A673 (cell line): ENCODE measurements at regions not wholly inside any gene's neighbourhood (a gene's known extent, or its start where the extent isn't known, plus 50 kb on each side); places are given as distances from the start of the nearest gene placed in this dataset.

Experiments
- BruUV-seq: library from RNA; stranded (reverse); fragments of 400-500 nt; replicated peaks from 2 replicates; lab custom pipeline; 2021; lab: Mats Ljungman, UMichigan
- CTCF ChIA-PET: fragments of 300-600 bp; sonication (Branson Sonifier 250); formaldehyde crosslinking; loops from one replicate; lab custom pipeline; 2022; ENCODE audit warnings: antibody characterized with exemption; lab: Charles Lee
- POLR2A ChIA-PET: fragments of 300-600 bp; sonication (Branson Sonifier 250); formaldehyde crosslinking; loops from one replicate; lab custom pipeline; 2022; ENCODE audit warnings: antibody characterized with exemption; ENCODE audit not compliant: low non-redundant PET; lab: Charles Lee
- DNase-seq: peaks from one replicate; pipeline ENCODE4 v3.0.0-alpha.2; 2015; ENCODE audit warnings: low spot score
- H3K27ac ChIP-seq: fragments of 200-600 bp; sonication (generic); 2 replicates; pipeline ENCODE4 v1.5.1; 2016; ENCODE audit warnings: mixed run types, low read depth, mild to moderate bottlenecking, mixed read lengths, antibody characterized with exemption, low read length; ENCODE audit not compliant: poor library complexity, severe bottlenecking
- H3K27me3 ChIP-seq: fragments of 200-600 bp; sonication (generic); replicated peaks from 2 replicates; pipeline ENCODE4 v1.6.1; 2017; ENCODE audit warnings: mixed run types, low read depth, mild to moderate bottlenecking, mixed read lengths, antibody characterized with exemption, low read length; ENCODE audit not compliant: insufficient read depth, poor library complexity
- H3K36me3 ChIP-seq: fragments of 200-600 bp; sonication (generic); 2 replicates; pipeline ENCODE4 v1.6.1; 2016; ENCODE audit warnings: mixed run types, mild to moderate bottlenecking, mixed read lengths, antibody characterized with exemption, low read length; ENCODE audit not compliant: insufficient read depth, poor library complexity, severe bottlenecking
- H3K4me1 ChIP-seq: fragments of 200-600 bp; sonication (generic); 2 replicates; pipeline ENCODE4 v1.6.1; 2017; ENCODE audit warnings: mixed run types, mild to moderate bottlenecking, mixed read lengths, antibody characterized with exemption, low read length; ENCODE audit not compliant: insufficient read depth, poor library complexity, severe bottlenecking
- H3K4me3 ChIP-seq: fragments of 200-600 bp; sonication (generic); 2 replicates; pipeline ENCODE4 v1.5.1; 2016; ENCODE audit warnings: low read depth, mixed run types, mild to moderate bottlenecking, mixed read lengths, low read length; ENCODE audit not compliant: poor library complexity, severe bottlenecking
- H3K9me3 ChIP-seq: fragments of 200-600 bp; sonication (generic); 2 replicates; pipeline ENCODE4 v1.6.1; 2016; ENCODE audit warnings: mixed run types, low read depth, mild to moderate bottlenecking, mixed read lengths, antibody characterized with exemption, low read length; ENCODE audit not compliant: poor library complexity, severe bottlenecking
- CTCF ChIP-seq: fragments of 300-800, 200-600 bp; sonication (generic); conservative IDR thresholded peaks from 2 replicates; pipeline ENCODE4 v1.5.1; 2017; ENCODE audit warnings: low read depth, mild to moderate bottlenecking, antibody characterized with exemption, low read length, moderate library complexity, mixed read lengths
- EZH2 ChIP-seq: fragments of 200-600 bp; sonication (generic); IDR thresholded peaks from 2 replicates; pipeline ENCODE4 v1.6.1; 2017; ENCODE audit warnings: borderline replicate concordance, low read depth, mild to moderate bottlenecking, mixed read lengths, antibody characterized with exemption, low read length; ENCODE audit not compliant: poor library complexity, severe bottlenecking
- intact Hi-C: fragments of 100-400 bp; cut with micrococcal nuclease; formaldehyde crosslinking; loops from one replicate; pipeline ENCODE4 v1.10.0; 2022; ENCODE audit not compliant: unreplicated experiment

DNA sequence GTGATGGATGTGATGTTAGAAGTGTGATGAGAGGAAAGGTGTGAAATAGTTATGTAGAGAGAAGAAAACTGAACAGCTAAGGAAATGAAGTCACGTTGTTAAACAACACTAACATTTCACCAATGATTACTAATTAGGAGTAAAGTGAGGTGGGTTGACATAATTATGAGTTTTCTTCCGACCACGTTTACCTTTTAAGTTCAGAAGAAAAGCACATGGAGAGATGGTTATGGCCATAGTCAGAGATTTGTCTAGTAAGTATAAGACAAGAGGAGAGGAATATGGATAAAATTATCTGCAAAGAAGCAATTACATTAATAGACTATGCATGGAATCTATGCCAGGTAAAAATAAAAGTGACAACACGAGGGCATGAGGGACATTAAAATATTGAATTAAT, 551.3 kb upstream of the TECRL start:
- no peak for DNase-seq
- POLR2A ChIA-PET: no interaction called here
- Histone ChIP-seq H3K27me3 (no peaks in the 10 kb centered on the region), H3K4me1 (no peaks in the 10 kb centered on the region), H3K9me3 (no peaks in the 10 kb centered on the region), H3K36me3 (no peaks in the 10 kb centered on the region), H3K4me3 (no peak overlapping the region), H3K27ac (no peak overlapping the region)
- intact Hi-C loops: no loop called here
- CTCF ChIA-PET: no interaction called here
- BruUV-seq: no TSS peak
- no peak for TF ChIP-seq EZH2
- TF ChIP-seq CTCF: no peak

DNA sequence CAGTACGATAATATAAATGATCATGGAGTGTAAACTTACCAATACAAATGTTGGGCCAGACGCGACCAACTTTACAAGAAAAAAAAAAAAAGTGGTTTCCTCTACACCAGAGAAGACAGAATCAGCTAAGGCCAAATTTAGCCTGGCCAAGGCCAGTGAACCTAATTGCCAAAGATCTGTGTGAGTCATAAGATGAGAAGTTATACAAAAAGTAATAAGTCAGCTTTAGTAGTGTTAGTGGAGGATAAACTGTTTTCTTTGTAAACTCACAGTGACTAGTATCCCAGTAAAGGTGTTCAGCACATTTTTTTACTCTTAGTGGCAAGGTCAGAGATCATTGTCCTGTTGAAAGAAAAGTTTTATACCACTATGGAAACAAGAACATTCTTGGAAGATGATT, 531.4 kb upstream of the TECRL start:
- no peaks in the 10 kb centered on the region for H3K9me3 ChIP-seq
- no peaks in the 10 kb centered on the region for H3K4me1 ChIP-seq
- TF ChIP-seq CTCF (no peak), EZH2 (no peak)
- H3K27me3 ChIP-seq: no peaks in the 10 kb centered on the region
- ChIA-PET POLR2A (no interaction called here), CTCF (no interaction called here)
- BruUV-seq: no TSS peak
- no peak overlapping the region for H3K4me3 ChIP-seq
- no peaks in the 10 kb centered on the region for H3K36me3 ChIP-seq
- no peak for DNase-seq
- no peak overlapping the region for H3K27ac ChIP-seq
- intact Hi-C loops: no loop called here

- no peaks in the 10 kb centered on the region for H3K9me3 ChIP-seq
- H3K4me3 ChIP-seq: no peak overlapping the region
- BruUV-seq: no TSS peak
- intact Hi-C loops: no loop called here
- H3K27me3 ChIP-seq: no peaks in the 10 kb centered on the region
- CTCF ChIA-PET: no interaction called here
- H3K27ac ChIP-seq: no peak overlapping the region
- TF ChIP-seq CTCF (no peak), EZH2 (no peak)
- POLR2A ChIA-PET: no interaction called here
- H3K36me3 ChIP-seq: no peaks in the 10 kb centered on the region
- H3K4me1 ChIP-seq: peaks cover 4% of the 10 kb centered on the region
- no peak for DNase-seq
Measured at GRCh38 chr4:64935469-64936001, 526.3 kb upstream of the TECRL start.
